OCI-LY1 (cell line): ENCODE measurements at regions not wholly inside any gene's neighbourhood (a gene's known extent, or its start where the extent isn't known, plus 50 kb on each side); places are given as distances from the start of the nearest gene placed in this dataset.

Experiments used
- H2AFZ ChIP-seq: fragments of 200-600 bp; sonication (generic), shearing (Covaris generic); 2 replicates; pipeline ENCODE4 v1.6.0; 2014; ENCODE audit warnings: antibody characterized with exemption, mild to moderate bottlenecking, low read length
- H3F3A ChIP-seq: fragments of 200-600 bp; sonication (generic), shearing (Covaris generic); 2 replicates; pipeline ENCODE4 v1.6.0; 2014; ENCODE audit warnings: mild to moderate bottlenecking, antibody characterized with exemption, low read length, moderate library complexity; ENCODE audit not compliant: insufficient read depth
- H3K27ac ChIP-seq: fragments of 200-600 bp; sonication (generic); 2 replicates; pipeline ENCODE4 v1.5.1; 2014; ENCODE audit warnings: low read length, mixed run types, mild to moderate bottlenecking, low read depth; ENCODE audit not compliant: poor library complexity, severe bottlenecking
- H3K27me3 ChIP-seq: fragments of 200-600 bp; sonication (generic); 2 replicates; pipeline ENCODE4 v1.6.0; 2014; ENCODE audit warnings: antibody characterized with exemption, mild to moderate bottlenecking, low read length, moderate library complexity; ENCODE audit not compliant: insufficient read depth
- H3K36me3 ChIP-seq: fragments of 200-600 bp; sonication (generic); 2 replicates; pipeline ENCODE4 v1.6.1; 2014; ENCODE audit warnings: mild to moderate bottlenecking, antibody characterized with exemption, low read length, moderate library complexity, mixed read lengths; ENCODE audit not compliant: insufficient read depth
- H3K4me1 ChIP-seq: fragments of 200-600 bp; sonication (generic); 2 replicates; pipeline ENCODE4 v1.5.1; 2014; ENCODE audit warnings: mild to moderate bottlenecking, low read length, moderate library complexity; ENCODE audit not compliant: insufficient read depth, severe bottlenecking
- H3K4me2 ChIP-seq: fragments of 200-600 bp; sonication (generic), shearing (Covaris generic); 2 replicates; pipeline ENCODE4 v1.6.1; 2014; ENCODE audit warnings: low read length
- H3K4me3 ChIP-seq: fragments of 200-600 bp; sonication (generic); 2 replicates; pipeline ENCODE4 v1.5.1; 2014; ENCODE audit warnings: low read length, low read depth, mild to moderate bottlenecking, mixed read lengths; ENCODE audit not compliant: poor library complexity, severe bottlenecking
- H3K79me2 ChIP-seq: fragments of 200-600 bp; shearing (Covaris generic); 2 replicates; pipeline ENCODE4 v1.6.1; 2016; ENCODE audit warnings: mixed run types, low read length, mixed read lengths; ENCODE audit not compliant: insufficient read depth
- H3K9ac ChIP-seq: fragments of 200-600 bp; sonication (generic), shearing (Covaris generic); 2 replicates; pipeline ENCODE4 v1.6.1; 2014; ENCODE audit warnings: mild to moderate bottlenecking, low read length, mixed read lengths
- H3K9me2 ChIP-seq: fragments of 200-600 bp; sonication (generic), shearing (Covaris generic); 2 replicates; pipeline ENCODE4 v1.6.1; 2014; ENCODE audit warnings: low read depth, mild to moderate bottlenecking, low read length, mixed read lengths
- H3K9me3 ChIP-seq: fragments of 200-600 bp; shearing (Covaris generic); 2 replicates; pipeline ENCODE4 v1.6.1; 2014; ENCODE audit warnings: low read length, mixed read lengths
- H4K20me1 ChIP-seq: fragments of 200-600 bp; sonication (generic), shearing (Covaris generic); 2 replicates; pipeline ENCODE4 v1.6.0; 2016; ENCODE audit warnings: mild to moderate bottlenecking, low read length; ENCODE audit not compliant: insufficient read depth
- CTCF ChIP-seq: fragments of 200-600 bp; sonication (generic), shearing (Covaris generic); IDR thresholded peaks from 2 replicates; pipeline ENCODE4 v1.5.1; 2017; ENCODE audit warnings: mild to moderate bottlenecking, antibody characterized with exemption, low read length, moderate library complexity, mixed read lengths
- EZH2 ChIP-seq: fragments of 200-600 bp; sonication (generic), shearing (Covaris generic); IDR thresholded peaks from 2 replicates; pipeline ENCODE4 v1.8.0; 2017; ENCODE audit warnings: borderline replicate concordance, mixed run types, mild to moderate bottlenecking, antibody characterized with exemption, low read length, moderate library complexity, mixed read lengths

GRCh38 chr4:160485071-160485687 lies 1382.3 kb downstream of the RAPGEF2 start:
- no peaks in the 10 kb centered on the region for H3K79me2 ChIP-seq
- no peaks in the 10 kb centered on the region for H3K36me3 ChIP-seq
- H3K9me3 ChIP-seq: no peaks in the 10 kb centered on the region
- H3K27ac ChIP-seq: no peak overlapping the region
- H3K4me3 ChIP-seq: no peak overlapping the region
- no peaks in the 10 kb centered on the region for H3K9me2 ChIP-seq
- no peak overlapping the region for H3K9ac ChIP-seq
- H4K20me1 ChIP-seq: no peaks in the 10 kb centered on the region
- no peaks in the 10 kb centered on the region for H3F3A ChIP-seq
- no peak overlapping the region for H2AFZ ChIP-seq
- H3K4me2 ChIP-seq: no peak overlapping the region
- no peaks in the 10 kb centered on the region for H3K27me3 ChIP-seq
- H3K4me1 ChIP-seq: no peaks in the 10 kb centered on the region
- TF ChIP-seq EZH2: no peak
- TF ChIP-seq CTCF: no peak

GRCh38 chr4:160492181-160492580 lies 1389.3 kb downstream of the RAPGEF2 start:
- no peak overlapping the region for H3K27ac ChIP-seq
- H3K4me1 ChIP-seq: no peaks in the 10 kb centered on the region
- no peaks in the 10 kb centered on the region for H3K9me3 ChIP-seq
- no peak overlapping the region for H3K4me2 ChIP-seq
- H3K9me2 ChIP-seq: no peaks in the 10 kb centered on the region
- no peaks in the 10 kb centered on the region for H3K36me3 ChIP-seq
- no peak overlapping the region for H3K9ac ChIP-seq
- no peaks in the 10 kb centered on the region for H3F3A ChIP-seq
- no peak overlapping the region for H3K4me3 ChIP-seq
- H3K79me2 ChIP-seq: no peaks in the 10 kb centered on the region
- H3K27me3 ChIP-seq: no peaks in the 10 kb centered on the region
- no peaks in the 10 kb centered on the region for H4K20me1 ChIP-seq
- TF ChIP-seq CTCF (no peak), EZH2 (no peak)
- H2AFZ ChIP-seq: no peak overlapping the region

- TF ChIP-seq CTCF (no peak), EZH2 (no peak)
- Histone ChIP-seq H3K79me2 (no peaks in the 10 kb centered on the region), H3K27ac (no peak overlapping the region)
Measured at GRCh38 chr4:160493206-160493605, 1390.3 kb downstream of the RAPGEF2 start.

More at GRCh38 chr4:160493206-160493605, 1390.3 kb downstream of the RAPGEF2 start:
- Histone ChIP-seq H4K20me1 (no peaks in the 10 kb centered on the region), H3K9ac (no peak overlapping the region), H3F3A (no peaks in the 10 kb centered on the region), H3K36me3 (no peaks in the 10 kb centered on the region), H2AFZ (no peak overlapping the region), H3K9me2 (no peaks in the 10 kb centered on the region), H3K4me1 (no peaks in the 10 kb centered on the region), H3K27me3 (no peaks in the 10 kb centered on the region), H3K9me3 (no peaks in the 10 kb centered on the region), H3K4me2 (no peak overlapping the region), H3K4me3 (no peak overlapping the region)
